Stomach smooth muscle (tissue), 2 donors: ENCODE measurements at regions not wholly inside any gene's neighbourhood (a gene's known extent, or its start where the extent isn't known, plus 50 kb on each side); places are given as distances from the start of the nearest gene placed in this dataset.

Source experiments
- H3K27ac ChIP-seq: one replicate; pipeline ENCODE4 v1.7.0; 2013; ENCODE audit warnings: mild to moderate bottlenecking, low read length, inconsistent platforms
- H3K27me3 ChIP-seq, 2 donors: one replicate each; pipeline ENCODE4 v1.7.0; 2013; ENCODE audit warnings: low read length in 2 of 2; ENCODE audit not compliant: insufficient read depth in 2 of 2, control insufficient read depth in 1 of 2
- H3K36me3 ChIP-seq, 2 donors: one replicate each; pipeline ENCODE4 v1.7.0; 2013; ENCODE audit warnings: low read length in 2 of 2; ENCODE audit not compliant: control insufficient read depth in 2 of 2, insufficient read depth in 2 of 2
- H3K4me1 ChIP-seq: one replicate; pipeline ENCODE4 v1.7.0; 2013; ENCODE audit warnings: low read length; ENCODE audit not compliant: control insufficient read depth, insufficient read depth
- H3K4me3 ChIP-seq, 2 donors: one replicate each; pipeline ENCODE4 v1.7.0; 2013; ENCODE audit warnings: low read length in 2 of 2
- H3K9ac ChIP-seq, 2 donors: one replicate each; pipeline ENCODE4 v1.7.0; 2013; ENCODE audit warnings: low read length in 2 of 2, mild to moderate bottlenecking in 1 of 2
- H3K9me3 ChIP-seq, 2 donors: one replicate each; pipeline ENCODE4 v1.7.0; 2013; ENCODE audit warnings: low read length in 2 of 2; ENCODE audit not compliant: control insufficient read depth in 2 of 2
- donor health status: healthy.
- donor health status: Pancreatic carcinoma.

- no peaks in the 10 kb centered on the region for H3K9me3 ChIP-seq
- no peak overlapping the region for H3K4me3 ChIP-seq
- H3K36me3 ChIP-seq, result no peaks in the 10 kb centered on the region
- no peaks in the 10 kb centered on the region for H3K4me1 ChIP-seq
- no peak overlapping the region for H3K27ac ChIP-seq
- no peak overlapping the region for H3K9ac ChIP-seq
- H3K27me3 ChIP-seq, result no peaks in the 10 kb centered on the region
Measured at GRCh38 chr18:51807336-51807735, 532.7 kb upstream of the DCC start.

GRCh38 chr18:51811883-51812282 is 528.1 kb upstream of the DCC start:
- Histone ChIP-seq H3K36me3 (no peaks in the 10 kb centered on the region), H3K4me3 (no peak overlapping the region), H3K9me3 (no peaks in the 10 kb centered on the region), H3K27ac (no peak overlapping the region), H3K9ac (no peak overlapping the region), H3K27me3 (no peaks in the 10 kb centered on the region), H3K4me1 (no peaks in the 10 kb centered on the region)

GRCh38 chr18:51813740-51814139 is 526.3 kb upstream of the DCC start:
- Histone ChIP-seq H3K36me3 (no peaks in the 10 kb centered on the region), H3K4me3 (no peak overlapping the region), H3K27ac (no peak overlapping the region), H3K9ac (no peak overlapping the region), H3K27me3 (no peaks in the 10 kb centered on the region), H3K9me3 (no peaks in the 10 kb centered on the region), H3K4me1 (no peaks in the 10 kb centered on the region)

- Histone ChIP-seq H3K4me1 (no peaks in the 10 kb centered on the region), H3K9me3 (no peaks in the 10 kb centered on the region), H3K36me3 (no peaks in the 10 kb centered on the region), H3K9ac (no peak overlapping the region), H3K27ac (no peak overlapping the region), H3K27me3 (no peaks in the 10 kb centered on the region), H3K4me3 (no peak overlapping the region)
Measured at GRCh38 chr18:51821610-51822009, 518.4 kb upstream of the DCC start.

- H3K4me1 ChIP-seq, result no peaks in the 10 kb centered on the region
Measured at GRCh38 chr18:51824746-51825145, 515.3 kb upstream of the DCC start.

GRCh38 chr18:51833850-51834249 is 506.1 kb upstream of the DCC start:
- no peaks in the 10 kb centered on the region for H3K9me3 ChIP-seq
- H3K4me1 ChIP-seq, result no peaks in the 10 kb centered on the region
- no peak overlapping the region for H3K4me3 ChIP-seq
- no peak overlapping the region for H3K9ac ChIP-seq
- H3K27ac ChIP-seq, result no peak overlapping the region
- no peaks in the 10 kb centered on the region for H3K36me3 ChIP-seq
- H3K27me3 ChIP-seq, result no peaks in the 10 kb centered on the region

More at GRCh38 chr18:51824746-51825145, 515.3 kb upstream of the DCC start:
- no peaks in the 10 kb centered on the region for H3K9me3 ChIP-seq
- H3K9ac ChIP-seq, result no peak overlapping the region
- H3K4me3 ChIP-seq, result no peak overlapping the region
- no peaks in the 10 kb centered on the region for H3K36me3 ChIP-seq
- no peaks in the 10 kb centered on the region for H3K27me3 ChIP-seq
- no peak overlapping the region for H3K27ac ChIP-seq

GRCh38 chr18:51848702-51849101 is 491.3 kb upstream of the DCC start:
- Histone ChIP-seq H3K36me3 (no peaks in the 10 kb centered on the region), H3K27ac (no peak overlapping the region), H3K4me1 (no peaks in the 10 kb centered on the region), H3K27me3 (no peaks in the 10 kb centered on the region), H3K4me3 (no peak overlapping the region), H3K9me3 (peaks cover 0 to 2% of the 10 kb centered on the region in 2 donors), H3K9ac (no peak overlapping the region)

- H3K4me1 ChIP-seq, result no peaks in the 10 kb centered on the region
- H3K27me3 ChIP-seq, result no peaks in the 10 kb centered on the region
- no peak overlapping the region for H3K4me3 ChIP-seq
- no peak overlapping the region for H3K27ac ChIP-seq
- no peak overlapping the region for H3K9ac ChIP-seq
- H3K36me3 ChIP-seq, result no peaks in the 10 kb centered on the region
- H3K9me3 ChIP-seq, result peaks cover 0 to 2% of the 10 kb centered on the region in 2 donors
Measured at GRCh38 chr18:51852681-51853080, 487.3 kb upstream of the DCC start.

GRCh38 chr18:51857989-51858388 is 482.0 kb upstream of the DCC start:
- H3K9me3 ChIP-seq, result no peaks in the 10 kb centered on the region
- no peaks in the 10 kb centered on the region for H3K27me3 ChIP-seq
- H3K9ac ChIP-seq, result no peak overlapping the region
- no peaks in the 10 kb centered on the region for H3K4me1 ChIP-seq
- H3K4me3 ChIP-seq, result no peak overlapping the region
- no peaks in the 10 kb centered on the region for H3K36me3 ChIP-seq
- H3K27ac ChIP-seq, result no peak overlapping the region

- Histone ChIP-seq H3K9ac (no peak overlapping the region), H3K27me3 (no peaks in the 10 kb centered on the region), H3K4me3 (no peak overlapping the region), H3K4me1 (no peaks in the 10 kb centered on the region), H3K9me3 (no peaks in the 10 kb centered on the region), H3K27ac (no peak overlapping the region), H3K36me3 (no peaks in the 10 kb centered on the region)
Measured at GRCh38 chr18:51861046-51861445, 479.0 kb upstream of the DCC start.

GRCh38 chr18:51862051-51862715 is 477.8 kb upstream of the DCC start:
- H3K36me3 ChIP-seq, result no peaks in the 10 kb centered on the region
- no peak overlapping the region for H3K27ac ChIP-seq
- no peak overlapping the region for H3K4me3 ChIP-seq
- H3K9me3 ChIP-seq, result no peaks in the 10 kb centered on the region
- H3K9ac ChIP-seq, result no peak overlapping the region
- H3K27me3 ChIP-seq, result no peaks in the 10 kb centered on the region
- H3K4me1 ChIP-seq, result no peaks in the 10 kb centered on the region
